DND-41 (cell line): ENCODE measurements at regions not wholly inside any gene's neighbourhood (a gene's known extent, or its start where the extent isn't known, plus 50 kb on each side); places are given as distances from the start of the nearest gene placed in this dataset.

ENCODE experiments used
- ATAC-seq: fragments of 200-7000 bp; cut with Tn5 transposase; 3 replicates; pipeline ENCODE4 v1.9.1; 2021; ENCODE audit warnings: low read depth; ENCODE audit not compliant: insufficient read depth
- DNase-seq: peaks from one replicate; pipeline ENCODE4 v3.0.0-alpha.2; 2020
- H2AFZ ChIP-seq: 2 replicates; pipeline ENCODE4 v1.6.0; 2012; ENCODE audit warnings: low read depth, low read length
- H3K27ac ChIP-seq: 2 replicates; pipeline ENCODE4 v1.5.1; 2012; ENCODE audit warnings: low read length, inconsistent platforms
- H3K27me3 ChIP-seq: fragments of 200-600 bp; sonication (generic); 2 replicates; pipeline ENCODE4 v1.6.0; 2012; ENCODE audit warnings: low read length, mild to moderate bottlenecking, inconsistent platforms; ENCODE audit not compliant: insufficient read depth, poor library complexity
- H3K36me3 ChIP-seq: 2 replicates; pipeline ENCODE4 v1.5.1; 2012; ENCODE audit warnings: low read length, inconsistent platforms; ENCODE audit not compliant: insufficient read depth
- H3K4me1 ChIP-seq: 2 replicates; pipeline ENCODE4 v1.5.1; 2012; ENCODE audit warnings: mild to moderate bottlenecking, low read length; ENCODE audit not compliant: insufficient read depth
- H3K4me2 ChIP-seq: 2 replicates; pipeline ENCODE4 v1.6.0; 2012; ENCODE audit warnings: mild to moderate bottlenecking, moderate library complexity, low read length, inconsistent platforms; ENCODE audit not compliant: insufficient read depth
- H3K4me3 ChIP-seq, 2 experiments: fragments of 200-600 bp in 1 of 2; shearing (Covaris generic) in 1 of 2; 2 replicates each; pipeline ENCODE4 v1.5.1; 2012 to 2016; ENCODE audit warnings: inconsistent platforms in 2 of 2, low read length in 2 of 2, mild to moderate bottlenecking in 2 of 2, low read depth in 1 of 2, moderate library complexity in 1 of 2
- H3K79me2 ChIP-seq: 2 replicates; pipeline ENCODE4 v1.6.0; 2012; ENCODE audit warnings: low read length, inconsistent platforms; ENCODE audit not compliant: insufficient read depth
- H3K9ac ChIP-seq: 2 replicates; pipeline ENCODE4 v1.6.0; 2012; ENCODE audit warnings: low read depth, mild to moderate bottlenecking, inconsistent platforms, low read length, moderate library complexity
- H3K9me3 ChIP-seq: 2 replicates; pipeline ENCODE4 v1.5.1; 2012; ENCODE audit warnings: low read length, moderate library complexity, mild to moderate bottlenecking, inconsistent platforms; ENCODE audit not compliant: insufficient read depth, severe bottlenecking
- H4K20me1 ChIP-seq: 2 replicates; pipeline ENCODE4 v1.6.0; 2012; ENCODE audit warnings: low read length; ENCODE audit not compliant: insufficient read depth
- EZH2 ChIP-seq: IDR thresholded peaks from 3 replicates; pipeline ENCODE4 v1.6.1; 2012; ENCODE audit warnings: borderline replicate concordance, low read depth, mild to moderate bottlenecking, moderate library complexity, low read length, inconsistent platforms; ENCODE audit not compliant: severe bottlenecking
- TF ChIP-seq, protein P1 (sequence below): IDR thresholded peaks from 2 replicates; pipeline ENCODE4 v1.5.1; 2012; ENCODE audit warnings: borderline replicate concordance, low read length, moderate library complexity, mild to moderate bottlenecking; ENCODE audit not compliant: poor library complexity, severe bottlenecking; ENCODE audit errors: extremely low read depth

DNA sequence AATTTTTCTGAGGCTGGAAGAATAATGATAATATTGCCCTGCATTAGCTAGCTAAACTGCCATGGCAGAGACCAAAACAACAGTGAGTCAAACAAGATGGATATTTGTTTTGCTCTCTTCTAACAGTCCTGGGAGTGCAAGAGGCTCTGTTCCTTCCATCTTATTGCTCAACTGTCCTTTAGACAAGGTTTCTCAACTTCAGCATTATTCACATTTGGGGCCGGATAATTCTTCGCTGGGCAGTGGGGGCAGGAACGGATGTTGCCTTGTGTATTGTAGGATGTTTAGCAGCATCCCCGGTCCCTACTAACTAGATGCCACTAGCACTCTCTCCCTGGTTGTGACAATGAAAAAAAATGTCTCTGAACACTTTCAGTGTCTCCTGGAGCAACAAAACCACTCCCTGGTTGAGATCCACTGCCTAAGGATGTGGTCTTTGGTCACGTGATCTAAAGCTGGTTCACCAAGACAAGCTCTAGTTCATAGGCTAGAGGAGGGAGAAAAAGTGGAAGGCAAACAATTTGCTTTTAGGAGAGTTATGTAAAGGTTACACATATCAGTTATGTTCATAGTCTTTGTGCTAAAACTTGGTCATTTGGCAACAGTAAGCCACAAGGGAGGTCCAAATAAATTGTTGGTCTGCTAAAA lies 144.4 kb downstream of the PCTP start:
- no peaks in the 10 kb centered on the region for H3K79me2 ChIP-seq
- H3K4me2 ChIP-seq = no peak overlapping the region
- H3K27me3 ChIP-seq = no peaks in the 10 kb centered on the region
- peak; percentile 74 for DNase-seq
- H3K27ac ChIP-seq = peak overlapping the region; percentile 63
- no peak overlapping the region for H3K4me3 ChIP-seq
- H3K4me1 ChIP-seq = peaks cover 16% of the 10 kb centered on the region
- H2AFZ ChIP-seq = peak overlapping the region; percentile 48
- peak; percentile 100 for ATAC-seq
- H3K9ac ChIP-seq = no peak overlapping the region
- no peaks in the 10 kb centered on the region for H3K36me3 ChIP-seq
- TF ChIP-seq EZH2 = no peak
- TF ChIP-seq, protein P1, sequence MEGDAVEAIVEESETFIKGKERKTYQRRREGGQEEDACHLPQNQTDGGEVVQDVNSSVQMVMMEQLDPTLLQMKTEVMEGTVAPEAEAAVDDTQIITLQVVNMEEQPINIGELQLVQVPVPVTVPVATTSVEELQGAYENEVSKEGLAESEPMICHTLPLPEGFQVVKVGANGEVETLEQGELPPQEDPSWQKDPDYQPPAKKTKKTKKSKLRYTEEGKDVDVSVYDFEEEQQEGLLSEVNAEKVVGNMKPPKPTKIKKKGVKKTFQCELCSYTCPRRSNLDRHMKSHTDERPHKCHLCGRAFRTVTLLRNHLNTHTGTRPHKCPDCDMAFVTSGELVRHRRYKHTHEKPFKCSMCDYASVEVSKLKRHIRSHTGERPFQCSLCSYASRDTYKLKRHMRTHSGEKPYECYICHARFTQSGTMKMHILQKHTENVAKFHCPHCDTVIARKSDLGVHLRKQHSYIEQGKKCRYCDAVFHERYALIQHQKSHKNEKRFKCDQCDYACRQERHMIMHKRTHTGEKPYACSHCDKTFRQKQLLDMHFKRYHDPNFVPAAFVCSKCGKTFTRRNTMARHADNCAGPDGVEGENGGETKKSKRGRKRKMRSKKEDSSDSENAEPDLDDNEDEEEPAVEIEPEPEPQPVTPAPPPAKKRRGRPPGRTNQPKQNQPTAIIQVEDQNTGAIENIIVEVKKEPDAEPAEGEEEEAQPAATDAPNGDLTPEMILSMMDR = no peak
- no peaks in the 10 kb centered on the region for H3K9me3 ChIP-seq
- no peaks in the 10 kb centered on the region for H4K20me1 ChIP-seq

GRCh38 chr17:55897301-55897700 lies 146.4 kb downstream of the PCTP start:
- H3K4me3 ChIP-seq = no peak overlapping the region
- H3K4me1 ChIP-seq = peaks cover 16% of the 10 kb centered on the region
- H4K20me1 ChIP-seq = no peaks in the 10 kb centered on the region
- DNase-seq = no peak
- TF ChIP-seq, protein P1 = no peak
- no peak for TF ChIP-seq EZH2
- no peaks in the 10 kb centered on the region for H3K36me3 ChIP-seq
- ATAC-seq = no peak
- H3K27me3 ChIP-seq = no peaks in the 10 kb centered on the region
- H3K9ac ChIP-seq = no peak overlapping the region
- H3K27ac ChIP-seq = no peak overlapping the region
- H2AFZ ChIP-seq = 0 out of 2 replicates have a peak overlapping the region, but pooled peaks have one; percentile 6
- H3K4me2 ChIP-seq = no peak overlapping the region
- no peaks in the 10 kb centered on the region for H3K79me2 ChIP-seq
- H3K9me3 ChIP-seq = no peaks in the 10 kb centered on the region

- Histone ChIP-seq H2AFZ (no peak overlapping the region), H3K27ac (no peak overlapping the region), H3K27me3 (no peaks in the 10 kb centered on the region), H3K9ac (no peak overlapping the region), H3K79me2 (no peaks in the 10 kb centered on the region), H3K36me3 (no peaks in the 10 kb centered on the region), H3K4me3 (no peak overlapping the region), H3K4me1 (peaks cover 16% of the 10 kb centered on the region), H3K9me3 (no peaks in the 10 kb centered on the region), H3K4me2 (no peak overlapping the region), H4K20me1 (no peaks in the 10 kb centered on the region)
- no peak for DNase-seq
- no peak for ATAC-seq
- TF ChIP-seq, protein P1 = no peak
- TF ChIP-seq EZH2 = no peak
Observed at GRCh38 chr17:55898195-55898594, 147.3 kb downstream of the PCTP start.

DNA sequence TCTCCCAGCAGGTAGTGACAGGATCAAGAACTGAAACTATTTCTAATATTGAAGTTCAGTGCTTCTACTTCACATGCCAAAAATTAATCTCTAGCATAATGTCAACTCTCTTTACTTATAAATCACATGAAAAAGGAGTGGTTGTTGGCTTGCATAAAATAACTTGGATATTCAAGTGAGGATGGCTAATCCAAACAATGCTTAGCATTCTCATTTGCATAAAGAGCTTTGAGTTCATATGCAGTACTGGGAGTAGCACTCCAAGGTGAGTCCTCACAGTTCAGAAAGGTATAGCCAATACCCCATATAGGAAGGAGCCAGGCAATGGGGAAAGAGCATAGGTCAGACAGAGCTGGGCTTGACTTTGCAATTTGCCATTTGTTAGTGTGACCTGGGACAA lies 149.3 kb downstream of the PCTP start:
- Histone ChIP-seq H3K4me1 (peaks cover 9% of the 10 kb centered on the region), H2AFZ (no peak overlapping the region), H3K9ac (no peak overlapping the region), H3K79me2 (no peaks in the 10 kb centered on the region), H3K27ac (no peak overlapping the region), H3K4me3 (no peak overlapping the region), H3K36me3 (no peaks in the 10 kb centered on the region), H3K4me2 (no peak overlapping the region), H3K27me3 (no peaks in the 10 kb centered on the region), H3K9me3 (no peaks in the 10 kb centered on the region), H4K20me1 (no peaks in the 10 kb centered on the region)
- TF ChIP-seq, protein P1 = no peak
- no peak for TF ChIP-seq EZH2
- ATAC-seq (no peak), DNase-seq (no peak)
